ENCODE measurements at regions not wholly inside any gene's neighbourhood (a gene's known extent, or its start where the extent isn't known, plus 50 kb on each side); places are given as distances from the start of the nearest gene placed in this dataset.

- TF ChIP-seq POLR2AphosphoS5 (IDR thresholded peaks at IDR 0.05; ENCODE audit: borderline replicate concordance, low read depth, low read length), result no peak
- TF ChIP-seq FOXP2 (optimal IDR thresholded peaks at IDR 0.05; ENCODE audit: control extremely low read depth, extremely low read length, insufficient read depth), result no peak
Observed at GRCh38 chr17:55872374-55872773, 121.5 kb downstream of the PCTP start.
